Right atrium auricular region (tissue), 2 donors: ENCODE measurements at regions not wholly inside any gene's neighbourhood (a gene's known extent, or its start where the extent isn't known, plus 50 kb on each side); places are given as distances from the start of the nearest gene placed in this dataset.

Experiments used
- DNase-seq: peaks from one replicate; pipeline ENCODE4 v3.0.0-alpha.2; 2019; ENCODE audit warnings: low spot score
- H3K27ac ChIP-seq, 2 donors: fragments of 200-600 bp; sonication (generic); 1 replicate in 1 of 2; 2 replicates in 1 of 2; pipeline ENCODE4 v1.5.1; 2016 to 2019
- H3K27me3 ChIP-seq, 2 donors: fragments of 200-600 bp; sonication (generic); one replicate each; pipeline versions ENCODE4 v1.5.1 to v1.6.0; 2017 to 2019
- H3K36me3 ChIP-seq: fragments of 200-600 bp; sonication (generic); one replicate; pipeline ENCODE4 v1.5.1; 2016
- H3K4me1 ChIP-seq, 2 donors: fragments of 200-600 bp; sonication (generic); one replicate each; pipeline versions ENCODE4 v1.5.1 to v1.6.0; 2017 to 2019
- H3K4me3 ChIP-seq, 2 donors: fragments of 200-600 bp; sonication (generic); 1 replicate in 1 of 2; 2 replicates in 1 of 2; pipeline ENCODE4 v1.5.1; 2017 to 2019; ENCODE audit warnings: mild to moderate bottlenecking in 1 of 2, moderate library complexity in 1 of 2
- H3K9me3 ChIP-seq, 2 donors: fragments of 200-600 bp; sonication (generic); one replicate each; pipeline ENCODE4 v1.5.1; 2019
- TF ChIP-seq, protein P1 (sequence below), 2 donors: fragments of 200-600 bp; sonication (generic); IDR thresholded peaks; one replicate each; pipeline ENCODE4 v1.5.1; 2019; ENCODE audit warnings: antibody characterized with exemption in 2 of 2

DNA sequence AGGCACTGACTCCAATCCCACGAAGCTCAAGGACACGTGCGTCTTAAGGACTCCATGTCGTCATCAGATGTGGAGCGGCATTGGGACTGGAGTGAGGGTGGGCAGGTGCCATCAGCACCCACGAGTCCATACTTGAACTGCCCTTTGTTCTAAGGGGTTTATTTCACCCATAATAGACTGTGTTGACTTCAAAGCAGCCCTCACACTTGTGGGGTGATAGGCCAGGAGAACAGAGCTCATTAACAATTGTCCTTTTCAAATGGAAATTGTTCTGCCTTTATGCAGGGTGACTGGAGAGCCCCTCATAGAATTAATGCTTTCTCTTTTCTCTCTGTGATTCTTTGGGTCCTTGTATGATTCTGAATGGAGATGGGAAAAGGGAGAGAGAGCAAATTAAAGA is 376.9 kb upstream of the MGMT start:
- no peaks in the 10 kb centered on the region for H3K27me3 ChIP-seq
- peak; percentile 9 for DNase-seq
- H3K36me3 ChIP-seq: no peaks in the 10 kb centered on the region
- H3K9me3 ChIP-seq: peaks cover 0 to under 1% of the 10 kb centered on the region in 2 donors
- no peaks in the 10 kb centered on the region for H3K4me1 ChIP-seq
- TF ChIP-seq, protein P1, sequence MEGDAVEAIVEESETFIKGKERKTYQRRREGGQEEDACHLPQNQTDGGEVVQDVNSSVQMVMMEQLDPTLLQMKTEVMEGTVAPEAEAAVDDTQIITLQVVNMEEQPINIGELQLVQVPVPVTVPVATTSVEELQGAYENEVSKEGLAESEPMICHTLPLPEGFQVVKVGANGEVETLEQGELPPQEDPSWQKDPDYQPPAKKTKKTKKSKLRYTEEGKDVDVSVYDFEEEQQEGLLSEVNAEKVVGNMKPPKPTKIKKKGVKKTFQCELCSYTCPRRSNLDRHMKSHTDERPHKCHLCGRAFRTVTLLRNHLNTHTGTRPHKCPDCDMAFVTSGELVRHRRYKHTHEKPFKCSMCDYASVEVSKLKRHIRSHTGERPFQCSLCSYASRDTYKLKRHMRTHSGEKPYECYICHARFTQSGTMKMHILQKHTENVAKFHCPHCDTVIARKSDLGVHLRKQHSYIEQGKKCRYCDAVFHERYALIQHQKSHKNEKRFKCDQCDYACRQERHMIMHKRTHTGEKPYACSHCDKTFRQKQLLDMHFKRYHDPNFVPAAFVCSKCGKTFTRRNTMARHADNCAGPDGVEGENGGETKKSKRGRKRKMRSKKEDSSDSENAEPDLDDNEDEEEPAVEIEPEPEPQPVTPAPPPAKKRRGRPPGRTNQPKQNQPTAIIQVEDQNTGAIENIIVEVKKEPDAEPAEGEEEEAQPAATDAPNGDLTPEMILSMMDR (IDR thresholded peaks at IDR 0.05): no peak
- no peak overlapping the region for H3K4me3 ChIP-seq
- H3K27ac ChIP-seq: no peak overlapping the region

DNA sequence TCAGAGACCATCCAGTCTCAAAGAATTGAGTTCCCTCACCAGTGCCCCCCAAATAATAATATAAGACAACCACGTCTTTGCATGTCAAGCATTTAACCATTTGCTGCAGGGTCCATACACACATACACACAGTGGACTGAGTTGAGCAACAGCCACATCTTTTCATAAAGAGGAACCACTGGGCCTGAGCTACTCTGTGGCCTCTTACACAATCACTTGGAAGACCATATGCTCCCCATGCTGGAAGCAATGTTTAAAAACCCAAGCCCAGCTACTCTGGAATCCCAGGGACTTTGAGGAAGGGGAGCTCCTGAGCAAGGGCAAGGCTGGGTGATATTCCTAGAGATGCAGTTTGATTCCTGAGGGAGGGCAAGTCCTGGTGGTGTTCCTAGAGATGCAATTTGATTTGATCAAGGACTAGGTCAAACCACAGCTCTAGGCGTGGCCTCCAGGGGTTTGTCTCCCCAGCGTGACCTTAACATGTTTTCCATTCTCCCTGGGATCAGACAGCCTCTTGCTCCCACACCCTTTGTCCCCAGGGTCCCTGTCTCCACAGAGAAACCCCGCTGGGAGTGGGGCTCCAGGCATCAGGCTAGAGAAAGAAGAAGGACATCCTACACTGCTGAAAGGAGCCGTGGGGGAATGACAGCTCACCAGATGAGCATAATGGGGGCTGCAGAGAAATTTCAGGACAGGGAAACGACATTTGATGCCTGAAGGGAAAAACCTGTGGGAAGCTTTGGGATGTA is 376.2 kb upstream of the MGMT start:
- H3K4me1 ChIP-seq: no peaks in the 10 kb centered on the region
- H3K27me3 ChIP-seq: no peaks in the 10 kb centered on the region
- H3K27ac ChIP-seq: no peak overlapping the region
- H3K9me3 ChIP-seq: no peaks in the 10 kb centered on the region
- no peak overlapping the region for H3K4me3 ChIP-seq
- DNase-seq: peak; percentile 58
- TF ChIP-seq, protein P1 (IDR thresholded peaks at IDR 0.05): no peak
- no peaks in the 10 kb centered on the region for H3K36me3 ChIP-seq

DNA sequence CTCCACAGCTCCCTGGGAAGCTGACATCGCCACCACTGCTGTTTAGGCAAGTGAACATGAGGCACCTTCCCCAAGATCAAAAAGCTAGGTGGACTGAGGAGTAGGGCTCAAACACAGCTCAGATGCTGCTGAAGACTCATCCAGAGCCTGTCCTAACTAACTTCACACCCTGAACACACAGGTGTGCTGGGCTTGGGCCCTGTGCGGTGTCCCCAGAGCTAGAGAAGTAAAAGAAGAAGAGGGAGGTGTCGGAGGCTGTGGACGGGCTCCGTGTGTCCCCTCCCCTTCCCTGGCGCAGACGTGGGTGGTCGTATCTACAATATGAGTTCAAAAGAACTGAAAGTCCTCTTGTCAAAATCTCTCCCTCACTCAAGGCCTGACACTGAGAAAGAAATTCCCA is 373.4 kb upstream of the MGMT start:
- H3K4me1 ChIP-seq: no peaks in the 10 kb centered on the region
- TF ChIP-seq, protein P1 (IDR thresholded peaks at IDR 0.05): no peak
- DNase-seq: peak; percentile 32

DNA sequence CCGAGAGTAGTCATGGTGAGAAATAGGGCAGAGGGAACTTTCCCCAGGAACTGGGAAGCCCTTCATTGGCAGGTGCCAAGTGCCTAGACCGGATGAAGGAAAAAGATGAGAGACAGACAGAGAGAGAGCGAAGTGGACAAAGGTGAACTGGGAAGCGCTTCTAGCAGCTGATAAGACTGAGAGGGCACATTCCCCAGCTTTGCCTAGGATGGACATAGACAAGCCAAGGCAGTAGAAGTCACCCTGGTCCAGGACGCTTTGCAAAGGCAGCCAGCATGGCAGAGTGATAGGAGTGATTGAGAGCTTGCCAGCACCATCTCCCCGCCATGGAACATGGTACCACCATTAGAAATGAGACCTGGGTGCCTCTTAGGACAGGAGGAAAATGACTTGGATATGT is 372.8 kb upstream of the MGMT start:
- no peaks in the 10 kb centered on the region for H3K27me3 ChIP-seq
- no peaks in the 10 kb centered on the region for H3K36me3 ChIP-seq
- H3K9me3 ChIP-seq: no peaks in the 10 kb centered on the region
- H3K27ac ChIP-seq: no peak overlapping the region
- no peaks in the 10 kb centered on the region for H3K4me1 ChIP-seq
- no peak overlapping the region for H3K4me3 ChIP-seq
- DNase-seq: peak; percentile 54
- TF ChIP-seq, protein P1 (IDR thresholded peaks at IDR 0.05): no peak

More for the DNA sequence above, 373.4 kb upstream of the MGMT start:
- Histone ChIP-seq H3K27ac (no peak overlapping the region), H3K4me3 (no peak overlapping the region), H3K9me3 (no peaks in the 10 kb centered on the region), H3K27me3 (no peaks in the 10 kb centered on the region), H3K36me3 (no peaks in the 10 kb centered on the region)

DNA sequence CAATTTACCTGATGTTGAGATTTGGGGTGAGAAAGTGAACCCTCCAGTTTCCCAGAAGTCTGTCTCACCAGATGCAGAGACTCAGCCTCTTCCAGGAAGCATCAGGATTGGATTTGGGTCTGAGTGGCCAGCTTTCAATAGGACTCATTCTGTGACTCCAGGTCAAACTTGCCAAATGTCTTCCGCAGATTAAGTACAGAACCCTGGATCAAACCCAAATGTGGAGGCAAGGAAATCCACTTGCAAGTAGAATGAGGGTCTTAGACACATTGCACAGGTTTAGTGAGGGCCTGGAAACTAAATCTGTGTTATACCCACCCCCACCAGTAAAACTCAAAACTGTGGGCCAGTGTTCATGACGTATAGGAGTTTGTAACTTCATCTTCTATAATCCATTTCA is 372.2 kb upstream of the MGMT start:
- DNase-seq: no peak
- H3K4me1 ChIP-seq: no peaks in the 10 kb centered on the region
- no peaks in the 10 kb centered on the region for H3K27me3 ChIP-seq
- TF ChIP-seq, protein P1 (IDR thresholded peaks at IDR 0.05): no peak
- no peaks in the 10 kb centered on the region for H3K9me3 ChIP-seq
- no peak overlapping the region for H3K4me3 ChIP-seq
- H3K27ac ChIP-seq: no peak overlapping the region
- H3K36me3 ChIP-seq: no peaks in the 10 kb centered on the region

DNA sequence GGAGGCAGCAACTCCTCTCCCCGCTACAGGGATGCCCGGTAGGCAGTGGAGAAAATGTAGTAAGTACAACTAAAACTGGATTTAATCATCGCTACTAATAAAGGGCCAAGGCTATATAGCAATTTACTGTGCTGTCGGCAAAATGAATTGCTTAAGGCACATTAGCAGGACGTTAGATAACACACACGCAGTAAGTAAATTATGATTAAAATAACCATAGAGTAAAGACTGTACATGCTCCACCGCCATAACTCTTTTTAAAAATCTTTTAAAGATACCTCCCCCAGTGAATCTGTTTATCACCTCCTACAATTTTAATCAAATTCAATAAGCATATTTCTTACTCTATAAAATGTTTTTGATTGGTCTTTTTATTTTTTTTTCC is 371.4 kb upstream of the MGMT start:
- Histone ChIP-seq H3K4me3 (no peak overlapping the region), H3K36me3 (no peaks in the 10 kb centered on the region), H3K4me1 (no peaks in the 10 kb centered on the region), H3K27me3 (no peaks in the 10 kb centered on the region), H3K9me3 (no peaks in the 10 kb centered on the region), H3K27ac (no peak overlapping the region)
- DNase-seq: no peak
- TF ChIP-seq, protein P1 (IDR thresholded peaks at IDR 0.05): no peak
